ELF-1 (cell line): ENCODE measurements at regions not wholly inside any gene's neighbourhood (a gene's known extent, or its start where the extent isn't known, plus 50 kb on each side); places are given as distances from the start of the nearest gene placed in this dataset.
"Not testable (repeated sequence)": the region's sequence is repeated elsewhere in the genome, so short reads cannot be mapped to it uniquely, and the experiment has no call there.

Source experiments
- DNase-seq: peaks from one replicate; pipeline ENCODE4 v3.0.0-alpha.2; 2016; ENCODE audit warnings: low read depth, low spot score

- DNase-seq, result no peak
Observed at GRCh38 chr4:31735004-31735403, 1014.8 kb downstream of the PCDH7 start.

DNA sequence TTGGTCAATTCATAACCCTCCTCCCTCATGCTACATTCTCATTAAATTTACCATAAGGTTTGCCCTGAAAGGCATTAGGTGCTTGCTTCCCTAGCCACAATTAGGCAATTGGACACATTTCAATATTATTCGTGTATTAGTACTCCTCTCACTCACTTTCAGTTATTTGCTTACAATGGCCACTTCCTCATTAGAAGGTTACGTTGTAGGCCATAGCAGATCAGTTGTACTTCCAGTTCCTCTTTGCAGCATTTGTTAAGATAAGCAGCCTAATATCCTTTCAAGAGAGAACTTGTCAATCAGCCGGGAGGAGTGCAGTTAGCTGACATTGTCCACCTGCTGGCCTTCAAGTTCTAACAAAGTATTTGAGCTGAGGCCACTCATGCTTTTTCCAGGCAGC, 1017.2 kb downstream of the PCDH7 start:
- no peak for DNase-seq

DNA sequence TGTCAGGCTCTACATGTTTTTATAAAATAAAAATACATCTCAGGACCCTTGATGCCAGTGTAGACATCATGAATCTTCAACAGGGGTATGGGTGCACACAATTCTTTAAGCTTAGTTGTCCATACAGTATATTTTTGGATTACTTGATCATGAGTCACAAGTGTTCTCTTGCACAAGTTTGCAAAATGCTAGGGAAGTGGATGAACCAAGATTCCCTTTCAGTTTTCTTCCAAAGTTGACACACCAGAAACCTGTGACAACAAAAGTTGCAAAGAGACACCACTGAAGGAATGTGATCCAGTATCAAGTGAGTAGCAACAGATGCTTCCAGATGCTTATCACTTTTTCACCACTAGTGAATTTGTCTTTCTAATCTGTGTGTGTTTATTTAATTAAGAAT, 1021.2 kb downstream of the PCDH7 start:
- DNase-seq, result no peak

DNA sequence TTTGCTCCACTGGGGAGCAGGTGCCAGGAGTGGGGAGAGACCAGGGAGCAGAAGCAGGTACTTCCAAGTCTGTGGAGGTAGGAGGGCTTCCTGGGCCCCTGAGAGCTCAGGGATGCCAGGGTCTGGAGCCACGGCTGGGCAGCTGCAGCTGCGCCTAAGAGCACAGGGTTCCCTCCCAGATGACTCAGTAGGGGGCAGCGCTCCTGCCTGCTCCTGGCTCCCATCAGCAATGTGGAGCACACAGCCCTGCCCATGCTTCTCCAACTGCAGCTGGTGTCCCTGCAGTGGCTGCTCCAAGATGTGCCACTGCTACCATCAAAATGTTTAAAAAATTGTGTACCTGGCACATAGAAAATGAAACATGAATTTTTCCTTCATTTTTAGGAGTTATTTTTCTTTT, 1028.2 kb downstream of the PCDH7 start:
- no peak for DNase-seq

DNA sequence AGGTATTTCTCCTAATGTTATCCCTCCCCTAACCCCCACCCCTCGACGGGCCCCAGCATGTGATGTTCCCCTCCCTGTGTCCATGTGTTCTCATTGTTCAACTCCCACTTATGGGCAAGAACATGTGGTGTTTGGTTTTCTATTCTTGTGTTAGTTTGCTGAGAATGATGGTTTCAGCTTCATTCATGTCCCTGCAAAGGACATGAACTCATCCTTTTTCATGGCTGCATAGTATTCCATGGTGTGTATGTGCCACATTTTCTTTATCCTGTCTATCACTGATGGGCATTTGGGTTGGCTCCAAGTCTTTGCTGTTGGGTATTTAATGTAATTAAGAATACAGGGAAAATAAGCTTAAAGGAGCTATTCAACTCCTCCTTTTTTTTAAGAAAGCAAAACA, 1030.4 kb downstream of the PCDH7 start:
- DNase-seq, result not testable (repeated sequence)

DNA sequence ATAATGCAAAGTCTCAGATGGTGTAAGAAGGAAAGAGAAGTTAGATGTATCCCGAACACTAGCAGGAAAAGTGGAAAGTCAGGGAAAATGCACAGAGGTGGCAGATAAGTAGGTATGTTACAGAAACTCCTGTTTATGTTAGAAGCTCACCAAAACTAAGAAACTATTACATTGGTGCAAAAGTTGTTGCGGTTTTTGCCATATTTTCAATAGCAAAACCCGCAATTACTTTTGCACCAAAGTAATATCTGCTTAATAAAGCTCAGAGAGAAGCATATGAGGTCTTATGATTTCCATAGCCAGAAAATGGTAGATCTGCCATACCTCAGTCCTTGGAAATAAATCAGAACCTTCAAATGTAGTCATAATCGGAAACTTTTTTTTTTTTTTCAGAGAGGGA, 1035.6 kb downstream of the PCDH7 start:
- DNase-seq, result no peak

DNA sequence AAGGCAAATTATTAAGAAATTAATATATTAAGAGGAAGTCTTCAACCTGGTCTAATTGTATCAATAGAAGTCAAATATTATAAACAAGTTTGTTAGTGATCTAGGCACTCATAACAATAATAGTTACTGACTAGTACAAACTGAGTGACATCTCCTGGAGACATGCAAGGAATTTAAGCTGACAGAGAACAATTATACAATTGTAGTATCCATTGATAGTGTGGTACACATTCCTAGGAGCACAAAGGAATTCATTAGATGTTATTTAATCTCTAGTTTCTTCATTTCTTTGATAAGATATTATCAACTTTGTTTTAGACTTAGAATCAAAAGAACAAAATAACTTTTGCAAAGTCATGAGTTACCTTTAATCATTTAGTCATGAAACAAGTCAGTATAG, 1048.6 kb downstream of the PCDH7 start:
- DNase-seq, result no peak

DNA sequence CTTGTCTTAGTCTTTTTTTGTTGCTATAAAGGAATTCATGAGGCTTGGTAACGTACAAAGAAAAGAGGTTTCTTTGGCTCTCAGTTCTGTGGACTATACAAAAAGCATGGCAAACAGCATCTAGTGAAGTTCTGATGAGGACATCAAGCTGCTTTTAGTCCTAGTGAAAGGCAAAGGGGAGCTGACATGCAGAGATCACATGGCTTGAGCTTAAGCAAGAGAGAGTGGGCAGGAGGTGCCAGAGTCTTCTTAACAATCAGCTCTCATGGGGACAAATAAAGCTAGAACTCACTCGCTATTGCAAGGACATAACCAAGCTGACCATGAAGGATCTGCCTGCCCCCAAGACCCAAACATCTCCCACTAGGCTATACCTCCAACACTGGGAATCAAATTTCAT, 1063.1 kb downstream of the PCDH7 start:
- no peak for DNase-seq

- no peak for DNase-seq
Observed at GRCh38 chr4:31784558-31784957, 1064.4 kb downstream of the PCDH7 start.

- DNase-seq, result no peak
Observed at GRCh38 chr4:31787701-31788100, 1067.5 kb downstream of the PCDH7 start.

DNA sequence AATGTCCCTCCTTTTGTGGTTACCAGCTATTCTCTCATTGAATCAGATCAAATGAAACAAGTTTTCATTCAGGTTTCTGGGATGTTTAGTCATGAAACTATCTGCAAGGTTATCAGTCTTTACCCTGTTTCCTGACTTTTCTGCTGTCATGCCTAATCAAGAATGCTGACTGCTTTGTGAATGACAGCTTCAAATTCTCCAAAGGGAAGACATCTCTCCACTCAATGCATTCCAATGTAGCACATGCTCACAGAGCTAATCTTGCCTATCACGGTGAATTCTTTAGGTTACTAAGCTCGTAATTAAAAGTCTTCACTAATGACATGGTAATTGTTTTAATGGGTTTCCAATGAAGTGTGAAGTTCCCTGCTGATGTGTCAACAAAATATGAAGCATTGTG, 1068.5 kb downstream of the PCDH7 start:
- no peak for DNase-seq

GRCh38 chr4:31791666-31792065, 1071.5 kb downstream of the PCDH7 start:
- no peak for DNase-seq

GRCh38 chr4:31793907-31794306, 1073.7 kb downstream of the PCDH7 start:
- no peak for DNase-seq

DNA sequence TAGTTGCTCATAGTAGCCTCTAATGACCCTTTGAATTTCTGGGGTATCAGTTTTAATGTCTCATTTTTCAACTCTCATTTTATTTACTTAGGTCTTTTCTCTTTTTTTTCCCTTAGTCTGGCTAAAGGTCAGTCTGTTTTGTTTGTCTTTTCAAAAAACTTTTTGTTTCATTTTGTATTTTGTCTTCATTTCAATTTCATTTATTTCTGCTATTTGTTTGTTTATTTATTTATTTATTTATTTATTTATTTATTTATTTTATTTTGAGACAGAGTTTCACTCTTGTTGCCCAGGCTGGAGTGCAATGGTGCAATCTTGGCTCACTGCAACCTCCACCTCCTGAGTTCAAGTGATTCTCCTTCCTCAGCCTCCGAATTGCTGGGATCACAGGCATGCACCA, 1076.9 kb downstream of the PCDH7 start:
- not testable (repeated sequence) for DNase-seq

DNA sequence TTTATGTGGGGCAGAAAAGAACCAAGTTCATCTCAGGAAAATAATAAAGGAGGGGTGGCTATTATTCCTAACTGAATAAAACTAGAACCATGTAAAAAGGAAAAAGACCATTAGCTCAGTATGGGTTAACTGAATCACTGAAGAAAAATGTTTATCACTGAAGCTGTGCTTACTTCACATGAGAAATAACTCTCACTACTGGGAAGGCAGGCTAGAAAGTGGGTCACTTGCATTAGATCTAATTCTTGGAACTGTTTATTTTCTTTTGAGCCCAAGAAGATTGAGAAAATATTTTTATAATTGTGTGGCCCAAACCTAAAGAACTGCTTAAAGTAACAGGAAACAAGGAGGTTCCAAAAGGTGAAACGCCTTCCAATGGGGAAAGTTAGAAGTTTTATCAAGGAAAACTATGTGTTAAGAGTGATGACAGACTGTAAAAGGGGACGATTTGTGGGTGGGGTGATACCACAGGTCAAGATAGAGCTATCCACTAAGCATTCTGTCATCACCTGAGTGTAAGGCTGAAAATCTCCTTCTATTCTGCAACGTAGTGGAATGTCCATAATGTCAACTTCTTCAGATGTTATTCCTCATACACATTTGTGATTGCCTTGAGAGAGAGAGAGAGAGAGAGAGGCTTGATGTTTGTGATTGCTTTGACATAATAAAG, 1083.5 kb downstream of the PCDH7 start:
- no peak for DNase-seq

- no peak for DNase-seq
Observed at GRCh38 chr4:31807036-31807435, 1086.9 kb downstream of the PCDH7 start.

DNA sequence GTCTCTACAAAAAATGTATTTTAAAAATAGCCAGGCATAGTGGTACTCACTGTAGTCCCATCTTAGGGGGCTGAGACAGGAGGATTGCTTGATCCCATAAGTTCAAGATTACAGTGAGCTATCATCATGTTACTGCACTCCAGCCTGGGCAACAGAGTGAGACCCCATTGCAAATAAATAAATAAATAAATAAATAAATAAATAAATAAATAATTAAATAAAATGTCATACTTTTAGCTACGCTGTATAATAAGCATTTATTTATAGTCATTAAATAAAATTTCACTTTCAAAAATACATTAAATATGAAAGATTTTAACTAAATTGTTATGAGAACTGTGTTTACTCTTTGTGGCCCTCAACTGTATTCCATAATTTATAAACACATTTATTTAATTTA, 1124.2 kb downstream of the PCDH7 start:
- no peak for DNase-seq

DNA sequence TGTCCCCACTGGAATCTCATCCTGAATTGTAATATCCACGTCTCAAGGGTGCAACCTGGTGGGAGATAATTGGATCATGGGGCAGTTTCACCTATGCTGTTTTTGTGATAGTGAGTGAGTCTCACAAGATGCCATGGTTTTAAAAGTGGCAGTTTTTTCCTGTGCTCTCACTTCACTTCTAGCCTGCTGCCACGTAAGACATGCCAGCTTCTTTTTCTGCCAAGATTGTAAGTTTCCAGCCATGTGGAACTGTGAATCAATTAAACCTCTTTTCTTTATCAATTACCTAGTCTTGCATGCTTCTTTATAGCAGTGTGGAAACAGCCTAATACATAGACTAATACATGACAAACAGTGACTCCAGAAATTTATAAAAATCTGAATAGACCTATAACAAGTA, 1131.8 kb downstream of the PCDH7 start:
- no peak for DNase-seq

- no peak for DNase-seq
Observed at GRCh38 chr4:31877429-31877828, 1157.3 kb downstream of the PCDH7 start.

DNA sequence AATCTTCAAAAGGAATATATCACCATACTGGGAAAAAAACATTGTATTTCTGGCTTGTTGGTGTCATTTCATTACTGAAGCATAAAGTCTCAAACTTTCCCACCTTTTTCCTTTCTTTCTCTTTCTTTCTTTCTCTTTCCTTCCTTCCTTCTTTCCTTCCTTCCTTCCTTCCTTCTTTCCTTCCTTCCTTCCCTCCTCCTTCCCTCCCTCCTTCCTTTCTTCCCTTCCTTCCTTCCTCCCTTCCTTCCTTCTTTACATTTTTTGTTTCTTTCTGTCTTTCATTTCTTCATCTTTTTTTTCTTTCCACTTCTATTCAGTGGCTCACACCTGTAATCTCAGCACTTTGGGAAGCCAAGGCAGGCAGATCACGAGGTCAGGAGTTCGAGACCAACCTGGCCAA, 1160.7 kb downstream of the PCDH7 start:
- DNase-seq, result not testable (repeated sequence)

DNA sequence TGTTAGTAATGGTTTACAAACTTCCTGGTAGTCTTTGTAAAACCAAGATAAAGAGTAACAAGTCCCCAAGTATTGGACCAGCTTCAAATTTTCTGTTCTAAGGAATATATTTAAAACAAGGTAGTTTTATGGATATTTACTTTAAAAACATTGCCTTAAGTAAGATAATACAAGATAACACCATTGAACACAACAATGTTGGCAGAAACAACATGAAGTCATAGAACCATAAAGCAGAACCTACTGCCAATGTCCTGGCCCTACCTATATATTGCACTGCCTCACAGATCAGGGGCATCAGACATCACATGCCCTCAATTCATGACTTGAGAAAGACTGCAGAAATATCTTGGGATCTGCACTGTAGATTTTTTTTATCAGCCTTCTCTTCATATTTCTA, 1176.2 kb downstream of the PCDH7 start:
- no peak for DNase-seq

DNA sequence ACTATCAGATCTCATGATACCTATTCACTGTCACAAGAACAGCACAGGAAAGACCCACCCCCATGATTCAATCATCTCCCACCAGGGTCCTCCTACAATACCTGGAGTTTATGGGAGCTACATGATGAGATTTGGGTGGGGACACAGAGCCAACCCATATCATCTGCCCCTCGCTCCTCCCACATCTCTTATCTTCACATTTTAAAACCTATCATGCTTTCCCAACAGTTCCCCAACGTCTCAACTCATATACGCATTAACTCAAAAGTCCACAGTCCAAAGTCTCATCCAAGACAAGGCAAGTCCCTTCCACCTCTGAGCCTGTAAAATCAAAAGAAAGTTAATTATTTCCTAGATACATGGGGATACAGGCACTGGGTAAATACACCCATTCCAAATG, 1185.2 kb downstream of the PCDH7 start:
- no peak for DNase-seq

GRCh38 chr4:31908261-31908660, 1188.1 kb downstream of the PCDH7 start:
- DNase-seq, result no peak

GRCh38 chr4:31917334-31917733, 1197.2 kb downstream of the PCDH7 start:
- no peak for DNase-seq
